ENCODE measurements at regions not wholly inside any gene's neighbourhood (a gene's known extent, or its start where the extent isn't known, plus 50 kb on each side); places are given as distances from the start of the nearest gene placed in this dataset.

- no peak for TF ChIP-seq CTCF (IDR thresholded peaks at IDR 0.05; ENCODE audit: low read depth, low read length, missing control alignments)
- no peak for DNase-seq (ENCODE audit: extremely low read depth, low read depth)
- H3K4me3 ChIP-seq (replicated peaks; ENCODE audit: low read depth, low read length): no peak overlapping the region
Measured at GRCh38 chr14:104512771-104513640, 66.6 kb upstream of the C14orf180 start.

- no peak for TF ChIP-seq CTCF (IDR thresholded peaks at IDR 0.05; ENCODE audit: low read depth, low read length, missing control alignments)
- H3K4me3 ChIP-seq (replicated peaks; ENCODE audit: low read depth, low read length): no peak overlapping the region
- DNase-seq (ENCODE audit: extremely low read depth, low read depth): no peak
Measured at GRCh38 chr14:104513641-104514046, 65.9 kb upstream of the C14orf180 start.

DNA sequence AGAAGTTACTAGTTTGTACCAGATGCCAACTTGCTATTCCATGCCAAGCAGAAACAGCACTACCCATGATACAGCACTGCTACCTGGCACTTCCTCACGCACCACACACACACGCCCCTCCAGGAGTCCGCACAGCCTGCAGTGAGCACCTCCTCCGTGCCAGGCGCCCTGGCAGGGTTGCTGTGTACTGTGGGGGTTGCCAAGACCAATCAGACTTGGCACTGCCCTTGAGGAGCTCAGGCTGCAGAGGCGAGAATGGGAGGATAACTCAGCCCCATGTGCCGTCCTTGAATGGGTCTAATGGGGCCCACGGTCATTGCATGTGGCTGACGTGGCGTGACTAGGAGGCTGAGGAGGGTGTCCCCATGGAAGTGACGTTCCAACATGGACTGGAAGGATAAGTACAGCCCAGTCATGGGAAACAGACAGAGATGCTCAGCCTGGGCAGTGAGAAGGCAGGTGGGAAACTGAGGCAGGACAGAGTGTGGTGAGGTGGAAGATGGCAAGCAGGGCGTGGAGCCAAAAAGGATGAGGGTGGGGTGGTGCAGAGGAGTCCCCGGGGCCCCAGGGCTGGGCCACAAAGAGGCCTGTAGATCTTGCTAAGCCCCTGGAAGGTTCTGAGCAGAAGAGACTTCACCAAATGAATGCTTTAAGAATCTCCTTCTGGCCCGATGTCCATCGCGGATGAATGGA, 65.3 kb upstream of the C14orf180 start:
- no peak for TF ChIP-seq CTCF (IDR thresholded peaks at IDR 0.05; ENCODE audit: low read depth, low read length, missing control alignments)
- H3K4me3 ChIP-seq (replicated peaks; ENCODE audit: low read depth, low read length): no peak overlapping the region
- no peak for DNase-seq (ENCODE audit: extremely low read depth, low read depth)

DNA sequence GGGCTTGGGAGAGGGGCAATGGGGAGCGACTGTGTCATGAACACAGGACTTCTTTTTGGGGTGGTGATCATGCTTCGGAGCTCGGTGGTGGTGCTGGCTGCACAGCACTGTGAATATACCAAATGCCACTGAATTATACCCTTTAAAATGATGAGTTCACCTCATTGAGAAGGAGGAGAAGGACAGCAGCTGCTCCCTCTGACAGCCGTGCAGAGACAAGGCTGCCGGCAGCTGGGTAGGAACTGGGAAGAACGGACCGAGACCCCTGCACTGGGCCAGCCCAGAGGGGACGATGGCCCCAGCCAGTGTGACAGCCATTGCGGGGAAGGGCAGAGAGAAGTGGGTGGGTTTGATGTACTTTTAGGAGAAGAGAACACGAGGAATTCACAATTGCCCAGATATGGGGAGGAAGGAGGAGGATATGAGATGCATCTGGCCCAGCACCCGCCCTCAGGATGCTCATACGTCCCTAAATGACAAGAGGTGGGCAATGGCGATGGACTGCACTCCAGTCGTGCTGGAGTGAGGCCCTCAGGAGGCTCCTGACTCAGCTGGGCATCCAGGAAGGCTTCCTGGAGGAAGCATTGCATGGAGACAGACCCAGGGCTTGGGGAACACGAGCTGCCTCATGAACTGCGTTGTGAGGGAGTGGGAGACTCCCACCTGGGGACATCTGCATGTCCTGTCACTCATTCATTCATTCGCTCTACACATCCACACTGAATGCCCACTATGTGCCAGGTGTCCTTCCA, 64.3 kb upstream of the C14orf180 start:
- no peak for TF ChIP-seq CTCF (IDR thresholded peaks at IDR 0.05; ENCODE audit: low read depth, low read length, missing control alignments)
- no peak overlapping the region for H3K4me3 ChIP-seq (replicated peaks; ENCODE audit: low read depth, low read length)
- DNase-seq (ENCODE audit: extremely low read depth, low read depth): no peak

DNA sequence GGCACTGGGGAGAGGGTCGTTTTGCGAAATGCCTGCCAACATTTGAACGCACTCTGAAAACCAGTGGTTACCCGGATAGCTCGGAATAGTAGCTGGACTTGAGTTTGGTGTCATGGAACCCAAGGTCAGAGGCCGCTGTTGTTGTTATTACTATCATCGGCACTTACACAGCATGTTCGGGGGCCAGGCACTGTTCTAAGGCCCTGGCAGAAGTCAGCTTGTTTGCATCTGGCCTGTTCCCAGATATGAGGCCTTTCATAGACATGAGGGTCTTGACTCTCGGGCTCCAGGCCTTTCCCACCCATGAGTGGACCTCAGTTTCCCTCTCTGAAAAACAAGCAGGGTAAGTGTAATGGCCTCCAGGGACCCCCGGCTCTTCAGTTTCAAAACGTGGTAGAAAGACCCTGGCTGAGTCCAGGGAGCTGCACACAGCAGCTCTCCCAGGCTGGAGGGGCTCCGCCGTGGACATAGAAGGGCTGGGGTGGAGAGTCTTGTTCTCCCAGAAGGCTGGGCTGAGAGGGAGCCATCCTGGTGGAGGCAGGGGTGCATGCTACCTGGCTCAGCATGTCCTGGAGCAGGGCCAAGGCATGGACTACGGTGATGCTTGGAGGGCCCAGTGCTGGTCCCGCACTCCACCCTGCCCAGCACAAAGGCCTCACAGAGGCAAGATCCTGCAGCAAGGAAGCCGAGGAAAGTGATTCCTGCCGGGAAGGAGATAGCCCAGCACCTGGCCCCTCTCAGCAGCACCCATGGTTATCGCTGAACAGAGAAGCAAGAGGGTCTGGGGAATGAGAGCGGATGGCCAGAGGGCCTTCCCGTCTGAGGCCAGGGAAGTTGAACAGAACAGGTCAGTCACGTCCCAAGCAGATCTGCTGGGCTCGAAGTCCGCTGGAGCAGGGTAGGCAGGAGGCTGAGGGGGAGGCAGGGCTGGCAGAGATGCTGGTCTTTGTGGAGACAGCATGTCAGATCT, 63.5 kb upstream of the C14orf180 start:
- DNase-seq (ENCODE audit: extremely low read depth, low read depth): no peak
- no peak for TF ChIP-seq CTCF (IDR thresholded peaks at IDR 0.05; ENCODE audit: low read depth, low read length, missing control alignments)
- no peak overlapping the region for H3K4me3 ChIP-seq (replicated peaks; ENCODE audit: low read depth, low read length)

DNA sequence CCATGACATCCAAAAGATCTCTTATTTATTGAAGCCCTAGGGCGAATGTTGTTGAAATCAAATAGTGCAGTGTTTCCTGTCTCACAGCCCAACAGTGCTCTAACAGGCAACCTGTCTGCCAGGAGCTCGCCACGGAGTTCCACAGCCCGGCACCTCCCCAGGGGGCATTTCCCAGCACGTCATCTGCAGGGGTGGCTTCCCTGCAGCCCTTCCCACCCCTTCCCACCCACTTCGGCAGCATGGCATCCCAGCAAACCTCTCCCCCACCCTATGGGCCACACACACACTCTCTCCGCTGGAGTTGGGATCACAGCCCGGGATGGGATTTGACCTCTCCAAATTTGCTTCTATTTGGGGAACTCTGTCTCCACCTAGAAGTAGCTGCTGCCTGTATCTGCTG, 62.7 kb upstream of the C14orf180 start:
- no peak for TF ChIP-seq CTCF (IDR thresholded peaks at IDR 0.05; ENCODE audit: low read depth, low read length, missing control alignments)
- H3K4me3 ChIP-seq (replicated peaks; ENCODE audit: low read depth, low read length): no peak overlapping the region

More for the DNA sequence above, 62.7 kb upstream of the C14orf180 start:
- no peak for DNase-seq (ENCODE audit: extremely low read depth, low read depth)
